ENCODE measurements at regions not wholly inside any gene's neighbourhood (a gene's known extent, or its start where the extent isn't known, plus 50 kb on each side); places are given as distances from the start of the nearest gene placed in this dataset.

DNA sequence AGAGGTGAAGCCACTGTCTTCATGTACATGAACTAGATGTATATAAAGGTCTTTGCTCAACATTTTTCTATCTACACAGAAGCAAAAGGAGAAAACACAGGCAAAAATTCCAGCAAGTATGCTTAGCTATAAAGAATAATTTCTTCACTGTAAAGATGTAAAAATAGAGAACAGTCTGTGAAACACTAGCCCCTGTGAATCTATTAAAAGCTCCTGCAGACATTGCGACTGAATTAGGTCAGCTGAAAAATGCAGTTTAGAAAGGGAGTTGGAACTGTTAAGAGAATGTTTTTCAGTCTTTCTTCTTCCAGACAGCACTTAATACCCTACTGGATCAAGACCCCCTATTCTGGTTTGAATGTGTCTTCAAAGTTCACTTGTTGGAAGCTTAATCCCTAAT, 291.5 kb downstream of the KBTBD8 start:
- TF ChIP-seq, protein P1, sequence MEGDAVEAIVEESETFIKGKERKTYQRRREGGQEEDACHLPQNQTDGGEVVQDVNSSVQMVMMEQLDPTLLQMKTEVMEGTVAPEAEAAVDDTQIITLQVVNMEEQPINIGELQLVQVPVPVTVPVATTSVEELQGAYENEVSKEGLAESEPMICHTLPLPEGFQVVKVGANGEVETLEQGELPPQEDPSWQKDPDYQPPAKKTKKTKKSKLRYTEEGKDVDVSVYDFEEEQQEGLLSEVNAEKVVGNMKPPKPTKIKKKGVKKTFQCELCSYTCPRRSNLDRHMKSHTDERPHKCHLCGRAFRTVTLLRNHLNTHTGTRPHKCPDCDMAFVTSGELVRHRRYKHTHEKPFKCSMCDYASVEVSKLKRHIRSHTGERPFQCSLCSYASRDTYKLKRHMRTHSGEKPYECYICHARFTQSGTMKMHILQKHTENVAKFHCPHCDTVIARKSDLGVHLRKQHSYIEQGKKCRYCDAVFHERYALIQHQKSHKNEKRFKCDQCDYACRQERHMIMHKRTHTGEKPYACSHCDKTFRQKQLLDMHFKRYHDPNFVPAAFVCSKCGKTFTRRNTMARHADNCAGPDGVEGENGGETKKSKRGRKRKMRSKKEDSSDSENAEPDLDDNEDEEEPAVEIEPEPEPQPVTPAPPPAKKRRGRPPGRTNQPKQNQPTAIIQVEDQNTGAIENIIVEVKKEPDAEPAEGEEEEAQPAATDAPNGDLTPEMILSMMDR (IDR thresholded peaks at IDR 0.05; ENCODE audit: low read length, missing control alignments) = no peak
- DNase-seq (ENCODE audit: low read depth) = no peak
- no peak overlapping the region for H3K4me3 ChIP-seq (replicated peaks; ENCODE audit: low read depth, low read length)

DNA sequence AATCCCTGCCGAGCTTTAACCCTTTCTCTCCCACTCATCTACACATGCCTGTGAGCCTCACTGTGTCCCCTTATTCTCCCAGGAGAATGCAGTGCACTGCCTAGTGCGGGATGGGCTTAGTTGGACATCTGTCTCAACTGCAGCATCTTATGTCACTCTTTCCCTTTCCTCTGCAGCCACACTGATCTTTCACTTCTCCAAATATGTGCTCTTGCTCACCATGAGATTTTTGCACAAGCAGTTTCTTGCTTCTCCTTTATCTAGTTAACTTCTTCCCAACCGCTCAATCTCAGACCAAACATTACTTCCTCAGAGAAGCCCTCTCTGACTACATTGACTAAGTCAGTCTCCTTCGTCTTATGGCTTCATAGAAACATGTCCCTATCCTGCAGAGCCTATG, 292.3 kb downstream of the KBTBD8 start:
- DNase-seq (ENCODE audit: low read depth) = no peak
- TF ChIP-seq, protein P1 (IDR thresholded peaks at IDR 0.05; ENCODE audit: low read length, missing control alignments) = no peak
- H3K4me3 ChIP-seq (replicated peaks; ENCODE audit: low read depth, low read length) = no peak overlapping the region

DNA sequence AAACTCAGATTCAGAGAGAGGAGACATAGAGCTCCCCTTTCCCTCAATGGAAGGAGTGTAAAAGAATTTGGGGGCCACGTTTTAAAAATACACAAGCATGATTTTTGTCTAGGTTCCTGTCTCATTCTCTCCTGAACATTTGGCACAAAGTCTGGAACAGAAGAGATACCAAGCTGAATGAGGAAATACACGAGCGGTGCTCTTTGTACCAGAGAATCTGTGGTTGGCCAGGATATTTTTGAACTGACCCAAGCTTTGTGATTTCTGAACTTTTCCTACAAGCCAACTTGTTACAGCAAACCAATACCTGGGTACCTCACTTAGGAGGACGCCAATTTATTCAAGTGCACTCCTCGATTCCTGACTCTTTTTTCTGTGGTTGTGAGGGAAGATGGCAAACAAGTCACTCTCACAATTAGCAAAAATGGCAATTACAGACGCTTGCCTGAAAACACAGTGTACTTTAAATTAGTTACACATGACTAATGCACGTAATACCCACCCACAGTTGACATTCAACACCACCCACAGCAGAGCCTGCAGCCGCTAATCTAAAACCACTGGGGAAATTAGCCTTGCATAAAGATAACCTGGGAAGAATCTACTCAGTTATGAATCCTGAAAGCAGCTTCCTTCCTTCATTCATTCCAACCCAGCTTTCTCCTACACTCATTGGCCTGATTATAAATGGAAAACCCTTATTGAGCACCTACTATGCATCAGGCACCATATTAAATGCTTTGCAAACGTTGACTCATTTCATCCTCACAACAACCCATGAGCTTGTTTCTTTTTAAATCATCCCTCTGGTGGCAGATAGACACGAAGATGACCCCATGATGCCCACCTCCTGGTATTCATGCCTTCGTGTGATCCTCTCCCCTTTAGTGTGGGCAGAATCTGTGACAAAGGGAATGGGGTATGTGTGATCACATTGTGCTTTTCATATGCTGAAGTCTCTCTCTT, 293.5 kb downstream of the KBTBD8 start:
- TF ChIP-seq, protein P1 (IDR thresholded peaks at IDR 0.05; ENCODE audit: low read length, missing control alignments) = no peak
- no peak for DNase-seq (ENCODE audit: low read depth)

DNA sequence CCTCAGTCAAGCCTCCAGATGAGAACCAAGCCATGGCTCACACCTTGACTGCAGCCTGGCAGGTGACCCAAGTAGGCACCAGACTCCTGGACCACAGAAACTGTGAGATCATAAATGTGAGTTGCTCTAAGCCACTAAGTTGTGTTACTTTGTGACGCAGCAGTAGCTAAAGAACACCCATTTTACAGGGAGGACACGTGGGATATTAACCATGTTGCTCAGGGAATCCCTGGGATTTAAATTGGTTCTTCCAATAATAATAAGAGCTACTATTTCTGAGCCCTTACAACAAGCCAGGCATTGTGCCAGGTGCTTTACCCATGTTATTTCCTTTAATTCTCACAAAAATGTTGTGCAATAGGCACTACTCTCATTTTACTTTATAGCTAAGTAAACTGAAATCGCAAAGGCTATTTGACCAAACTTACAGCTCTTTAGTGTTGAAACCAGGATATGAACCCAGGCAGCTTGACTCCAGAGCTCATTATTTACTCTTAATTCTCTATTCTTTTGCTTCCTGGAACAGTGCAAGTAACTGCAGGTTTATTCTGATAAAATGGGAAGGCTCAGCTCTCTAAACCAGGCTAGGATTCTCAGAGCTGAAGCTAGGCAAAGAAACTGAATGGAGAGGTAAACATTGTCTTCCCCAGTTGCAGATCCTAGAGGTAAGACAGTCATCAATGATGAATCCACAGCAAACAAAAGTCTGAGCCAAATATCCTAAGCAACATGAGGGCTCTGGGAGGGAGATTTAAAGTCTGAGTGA, 294.4 kb downstream of the KBTBD8 start:
- TF ChIP-seq, protein P1 (IDR thresholded peaks at IDR 0.05; ENCODE audit: low read length, missing control alignments) = no peak
- peak; percentile 3 for DNase-seq (ENCODE audit: low read depth)
- no peak overlapping the region for H3K4me3 ChIP-seq (replicated peaks; ENCODE audit: low read depth, low read length)

More for the DNA sequence above, 293.5 kb downstream of the KBTBD8 start:
- H3K4me3 ChIP-seq (replicated peaks; ENCODE audit: low read depth, low read length) = no peak overlapping the region

DNA sequence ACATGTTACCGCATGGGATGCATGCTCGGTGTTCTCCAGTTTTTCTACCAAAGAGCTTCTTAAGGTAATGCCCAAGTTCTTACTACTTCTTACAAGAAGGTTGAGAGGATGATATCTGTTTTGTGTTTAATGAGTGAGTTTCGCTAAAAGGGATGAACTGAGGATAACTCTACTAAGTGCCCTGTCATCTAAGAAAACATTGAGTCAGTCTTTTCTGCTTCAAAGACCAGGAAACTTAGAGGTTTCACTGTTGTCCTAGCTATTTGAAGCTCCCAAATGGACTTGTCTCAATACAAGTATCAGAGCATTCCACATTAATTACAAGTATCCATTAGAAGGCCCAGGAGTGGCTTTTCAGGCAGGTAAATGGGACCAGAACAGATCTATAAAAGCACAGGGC, 296.2 kb downstream of the KBTBD8 start:
- H3K4me3 ChIP-seq (replicated peaks; ENCODE audit: low read depth, low read length) = no peak overlapping the region
- no peak for DNase-seq (ENCODE audit: low read depth)

DNA sequence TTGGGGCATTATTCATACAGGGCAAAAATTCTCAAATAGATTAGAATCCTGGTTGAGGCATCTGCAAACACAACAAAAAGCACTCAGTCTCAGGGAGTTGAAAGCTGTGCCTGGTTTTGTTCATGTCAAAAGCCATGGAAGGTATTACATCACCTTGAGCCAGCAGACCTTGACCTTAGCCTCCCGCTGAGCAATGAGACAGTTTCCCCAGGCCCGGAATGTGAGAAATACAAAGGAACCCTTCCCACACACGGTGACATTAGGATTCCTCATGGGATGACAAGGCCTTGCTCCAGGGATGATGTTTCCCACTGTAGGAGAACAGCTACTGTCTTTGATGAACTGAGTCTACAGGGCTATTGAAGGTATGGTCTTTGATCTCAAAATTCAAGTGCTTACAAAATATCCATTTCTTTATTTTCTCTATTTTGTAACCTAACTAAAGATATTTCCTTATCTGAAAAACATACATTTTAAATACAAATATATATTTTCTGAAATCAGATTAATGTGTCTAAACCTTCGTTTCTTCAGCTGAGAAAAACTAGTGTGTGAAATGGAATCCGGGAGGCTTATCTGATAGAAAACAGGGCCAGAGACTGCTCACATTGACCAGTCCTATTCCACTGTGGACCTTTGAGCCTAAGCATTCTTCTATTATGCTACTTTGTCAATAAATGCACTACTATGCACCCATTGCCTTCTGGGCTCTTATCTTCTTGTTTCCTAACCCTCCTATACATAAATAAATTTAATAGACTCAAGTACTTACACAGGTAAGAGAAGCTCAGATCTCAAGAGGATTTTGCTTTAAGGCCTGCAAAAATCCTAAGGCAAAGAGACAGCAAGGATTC, 298.2 kb downstream of the KBTBD8 start:
- H3K4me3 ChIP-seq (replicated peaks; ENCODE audit: low read depth, low read length) = no peak overlapping the region
- DNase-seq (ENCODE audit: low read depth) = no peak
- TF ChIP-seq, protein P1 (IDR thresholded peaks at IDR 0.05; ENCODE audit: low read length, missing control alignments) = no peak

More for the DNA sequence above, 296.2 kb downstream of the KBTBD8 start:
- TF ChIP-seq, protein P1 (IDR thresholded peaks at IDR 0.05; ENCODE audit: low read length, missing control alignments) = no peak

All from fibroblast of pulmonary artery (primary cell).